NCI-H1105 (cell line): ENCODE measurements at regions not wholly inside any gene's neighbourhood (a gene's known extent, or its start where the extent isn't known, plus 50 kb on each side); places are given as distances from the start of the nearest gene placed in this dataset.
"Not testable (repeated sequence)": the region's sequence is repeated elsewhere in the genome, so short reads cannot be mapped to it uniquely, and the experiment has no call there.

Source experiments
- DNase-seq: peaks from one replicate; lab custom pipeline; 2025; lab: John Stamatoyannopoulos, UW

DNA sequence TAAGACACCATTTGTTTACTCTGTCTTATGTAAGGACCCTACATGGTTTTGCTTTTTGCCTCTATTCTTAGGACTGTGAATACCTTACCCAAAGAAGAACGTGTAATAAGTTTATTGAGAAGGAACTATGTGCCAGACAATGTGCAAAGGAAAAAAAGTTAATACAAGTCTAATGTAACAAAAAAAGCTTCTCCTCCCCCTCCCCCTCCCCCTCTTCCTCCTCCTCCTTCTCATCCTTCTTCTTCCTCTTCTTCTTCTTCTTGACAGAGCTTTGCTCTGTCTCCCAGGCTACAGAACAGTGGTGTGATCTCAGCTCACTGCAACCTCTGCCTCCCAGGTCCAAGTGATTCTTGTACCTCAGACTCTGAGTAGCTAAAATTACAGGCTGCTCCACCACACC is 50.9 kb upstream of the MITF start:
- no peak for DNase-seq

- DNase-seq = no peak
Observed at GRCh38 chr3:69687641-69688040, 51.6 kb upstream of the MITF start.

GRCh38 chr3:69686056-69686455 is 53.2 kb upstream of the MITF start:
- no peak for DNase-seq

DNA sequence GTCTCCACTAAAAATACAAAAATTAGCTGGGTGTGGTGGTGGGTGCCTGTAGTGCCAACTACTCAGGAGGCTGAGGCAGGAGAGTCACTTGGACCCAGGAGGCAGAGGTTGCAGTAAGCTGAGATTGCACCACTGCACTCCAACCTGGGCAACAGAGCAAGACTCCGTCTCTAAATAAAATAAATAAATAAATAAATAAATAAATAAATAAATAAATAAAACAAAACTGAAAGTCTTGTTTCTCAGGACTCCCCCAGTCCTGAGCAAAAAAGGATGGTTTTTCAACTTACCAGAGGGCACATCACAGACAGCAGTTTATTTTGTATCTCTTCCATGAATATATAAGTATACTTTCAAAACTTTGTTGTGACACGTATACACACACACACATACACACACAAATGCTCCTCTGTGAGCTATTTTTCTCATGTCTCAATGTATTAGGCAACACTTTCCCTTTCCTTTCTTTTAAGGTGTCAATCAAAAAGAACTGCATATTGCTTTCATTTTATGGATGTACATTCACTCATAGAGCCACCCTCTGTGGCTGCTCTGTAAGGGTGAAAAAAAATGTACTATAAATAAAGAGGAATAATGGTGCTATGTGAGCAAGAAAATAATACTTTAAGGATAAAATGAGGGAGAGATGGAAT is 54.8 kb upstream of the MITF start:
- no peak for DNase-seq

- DNase-seq = no peak
Observed at GRCh38 chr3:69683082-69683806, 56.0 kb upstream of the MITF start.

GRCh38 chr3:69677456-69677855 is 61.8 kb upstream of the MITF start:
- not testable (repeated sequence) for DNase-seq

GRCh38 chr3:69675786-69676530 is 63.3 kb upstream of the MITF start:
- peak; percentile 44 for DNase-seq

- no peak for DNase-seq
Observed at GRCh38 chr3:69674752-69675151, 64.5 kb upstream of the MITF start.

DNA sequence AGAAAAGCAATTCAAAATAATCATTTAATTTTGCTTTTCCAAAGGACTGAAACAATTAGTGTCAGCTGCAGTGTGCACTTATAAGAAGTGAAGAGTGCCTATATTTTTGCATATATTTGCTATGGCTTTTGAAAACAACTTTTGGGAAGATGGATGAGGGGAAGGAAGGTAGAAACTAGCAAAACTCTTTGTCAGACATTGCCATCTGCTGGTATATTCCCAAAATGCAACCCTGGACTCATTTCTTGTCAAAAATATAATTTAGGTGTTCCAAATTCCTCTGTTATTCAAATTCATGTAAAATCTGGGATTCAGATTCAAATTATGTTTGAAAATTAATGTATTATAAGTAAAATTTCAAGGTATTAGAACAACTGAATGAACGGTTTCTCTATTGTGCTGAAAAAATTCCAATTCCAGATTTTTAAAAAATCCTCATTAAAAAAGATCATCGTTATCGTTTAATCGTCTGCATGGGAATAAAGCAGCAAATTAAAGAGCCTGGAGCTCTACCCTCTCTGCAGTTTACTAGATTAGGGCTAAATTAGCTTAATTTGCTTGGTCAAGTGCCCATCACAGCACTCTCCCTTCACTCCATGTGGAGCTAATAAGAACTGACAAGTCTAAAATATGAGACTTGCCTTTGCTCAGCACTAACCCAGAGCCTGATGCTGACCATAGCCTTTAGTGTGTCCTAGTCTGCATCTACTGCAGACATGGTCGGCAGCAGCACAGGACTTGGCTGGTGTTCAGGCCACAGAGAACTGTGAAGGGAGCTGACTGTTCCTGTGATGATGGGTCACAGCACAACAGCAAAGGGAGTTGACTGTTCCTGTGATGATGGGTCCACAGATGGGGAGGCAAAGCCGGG is 67.9 kb upstream of the MITF start:
- DNase-seq = no peak

DNA sequence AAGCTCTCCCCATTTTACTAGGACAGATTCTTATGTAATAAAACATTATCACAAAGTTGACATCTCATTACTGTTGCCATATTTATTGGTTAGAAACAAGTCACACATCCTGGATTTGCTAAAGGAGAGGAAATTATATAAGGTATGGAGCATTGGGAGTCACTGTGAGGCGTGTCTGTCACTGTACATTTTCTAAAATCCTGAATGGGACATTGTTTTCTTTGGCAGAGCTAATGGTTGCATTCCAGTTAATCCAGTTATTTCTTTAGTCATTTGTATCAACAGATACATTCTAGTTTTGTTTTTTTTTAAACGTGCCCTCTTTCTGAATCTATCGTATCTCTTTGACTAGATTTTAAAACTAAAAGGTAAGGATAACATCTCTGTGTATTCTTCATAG is 70.2 kb upstream of the MITF start:
- DNase-seq = no peak

DNA sequence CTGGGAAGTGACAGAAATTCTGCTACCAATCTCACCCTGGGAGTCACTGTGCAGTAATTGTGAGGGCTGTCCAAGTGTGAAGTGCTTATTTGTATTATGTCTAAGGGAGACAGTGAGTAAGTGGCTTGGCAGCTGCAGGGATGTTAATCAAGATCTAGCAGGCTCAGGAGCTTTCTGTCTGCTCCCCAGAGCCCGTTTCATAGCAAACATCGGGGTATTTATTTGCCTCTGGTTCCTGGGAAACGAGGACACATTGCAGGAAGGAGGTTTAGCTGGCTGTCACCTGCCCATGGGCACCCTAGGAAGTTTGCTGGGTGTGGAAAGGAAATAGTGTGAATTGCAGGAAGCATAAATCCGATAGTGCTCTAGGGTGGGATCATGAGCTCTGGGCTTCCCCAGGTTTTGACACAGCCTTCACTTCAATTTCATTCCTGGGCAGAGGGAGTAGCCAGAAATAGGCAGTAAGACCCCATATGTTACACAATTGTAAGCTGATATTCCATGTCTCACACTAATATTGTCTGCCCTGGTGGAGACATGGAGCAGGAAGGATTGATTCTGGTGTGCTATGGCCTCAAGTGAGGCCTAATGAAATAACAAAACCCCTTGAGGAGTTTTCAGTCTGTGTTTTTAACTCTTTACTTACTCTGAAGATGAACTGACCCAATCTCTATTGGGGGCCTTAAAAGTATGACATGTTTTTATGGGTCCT is 74.1 kb upstream of the MITF start:
- DNase-seq = peak; percentile 46

- no peak for DNase-seq
Observed at GRCh38 chr3:69660631-69661030, 78.6 kb upstream of the MITF start.

- no peak for DNase-seq
Observed at GRCh38 chr3:69659180-69659910, 79.9 kb upstream of the MITF start.

GRCh38 chr3:69658514-69659140 is 80.6 kb upstream of the MITF start:
- DNase-seq = no peak

GRCh38 chr3:69657030-69657429 is 82.2 kb upstream of the MITF start:
- DNase-seq = not testable (repeated sequence)

- DNase-seq = no peak
Observed at GRCh38 chr3:69651765-69652164, 87.5 kb upstream of the MITF start.

DNA sequence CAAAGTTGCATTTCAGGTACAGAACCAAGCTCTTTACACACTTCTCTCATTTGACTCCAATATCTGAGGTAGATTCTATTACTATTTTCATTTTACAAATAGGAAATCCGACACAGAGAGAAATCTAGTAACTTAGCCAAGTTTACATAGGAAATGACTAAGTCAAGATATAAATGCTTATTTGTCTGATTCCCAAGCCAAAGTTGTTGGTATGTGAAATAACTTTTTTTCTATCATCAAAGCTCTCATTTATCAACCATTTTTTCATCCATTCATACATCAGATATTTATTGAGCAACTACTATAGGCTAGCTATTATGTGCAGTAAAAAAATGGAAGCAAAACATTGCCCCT is 89.2 kb upstream of the MITF start:
- no peak for DNase-seq

DNA sequence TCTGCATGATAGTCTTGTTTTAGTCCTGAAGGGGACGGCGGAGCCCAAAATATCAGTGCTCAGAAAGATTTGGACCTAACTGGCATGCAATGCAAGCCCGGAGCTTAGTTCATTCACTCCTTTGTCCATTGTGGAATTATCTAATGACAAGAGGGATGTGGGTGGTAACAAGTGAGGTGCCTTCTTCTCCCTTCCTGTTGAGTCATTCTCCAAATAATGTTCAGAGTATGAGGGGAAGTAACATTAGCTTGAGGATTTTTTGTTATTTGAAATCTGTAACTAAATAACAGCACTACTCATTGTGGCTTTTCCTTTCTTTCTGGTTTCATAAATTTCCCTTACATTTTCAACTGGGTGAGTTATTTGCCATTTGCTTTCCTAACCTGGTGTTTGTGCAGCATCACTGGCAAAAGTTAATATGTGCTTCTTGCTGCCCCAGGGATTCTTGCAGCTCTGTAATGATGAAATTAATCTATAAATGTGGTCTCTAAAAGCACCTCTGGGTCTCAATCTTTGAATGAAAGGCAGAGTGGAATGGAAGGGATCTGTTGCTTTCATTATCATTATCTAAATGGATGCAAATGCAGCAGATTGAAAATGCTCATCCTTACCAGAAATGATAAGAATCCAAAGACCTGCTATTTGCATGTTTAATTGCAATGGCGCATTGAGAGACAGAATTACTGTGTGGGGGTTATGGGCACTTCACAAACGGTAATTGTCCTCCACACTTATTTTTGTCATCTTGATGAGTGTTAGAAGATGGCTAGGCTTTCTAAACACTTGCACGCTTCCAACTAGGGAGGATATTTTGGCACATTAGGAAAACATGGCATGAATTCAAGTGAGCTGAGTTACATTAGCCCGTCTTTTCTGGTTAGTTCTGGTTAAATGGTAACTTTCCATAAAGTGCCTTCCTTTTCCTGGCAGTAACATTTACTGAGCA is 89.9 kb upstream of the MITF start:
- no peak for DNase-seq

- DNase-seq = no peak
Observed at GRCh38 chr3:69648126-69648525, 91.1 kb upstream of the MITF start.
